ENCODE measurements at regions not wholly inside any gene's neighbourhood (a gene's known extent, or its start where the extent isn't known, plus 50 kb on each side); places are given as distances from the start of the nearest gene placed in this dataset.
"Not testable (repeated sequence)": the region's sequence is repeated elsewhere in the genome, so short reads cannot be mapped to it uniquely, and the experiment has no call there.

DNA sequence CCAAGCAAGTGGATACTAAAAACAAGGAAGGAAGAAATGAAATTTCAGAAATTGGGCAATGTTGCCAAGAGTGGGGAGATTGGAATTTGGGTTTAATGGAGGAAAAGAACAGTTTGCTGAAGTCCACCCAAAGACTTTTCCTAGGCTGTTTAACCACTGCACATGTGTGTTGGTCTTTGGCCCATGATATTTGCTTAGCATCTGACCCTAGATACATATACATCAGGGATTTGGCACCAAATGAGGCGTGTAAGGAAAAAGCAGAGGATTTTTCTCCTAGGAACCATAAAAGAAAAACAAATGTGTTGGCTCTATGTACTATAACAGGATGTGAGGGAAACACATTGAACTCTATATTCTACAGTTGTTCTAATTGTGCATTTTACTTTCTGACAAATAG, 80.7 kb upstream of the CD28 start:
- no peaks in the 10 kb centered on the region for H3K36me3 ChIP-seq
- no peak overlapping the region for H3K4me3 ChIP-seq
- 29 to 74% methylated on average over 1 of the region's 1 CpG for WGBS, 2 donors
- intact Hi-C loops (cut with DNase I), result no loop called here
- peaks cover 0 to 18% (median 12%) of the 10 kb centered on the region in 4 donors for H3K4me1 ChIP-seq
- TF ChIP-seq EP300 (IDR thresholded peaks at IDR 0.05), result no peak
- no peak for TF ChIP-seq POLR2AphosphoS5 (IDR thresholded peaks at IDR 0.05)
- no peak for TF ChIP-seq POLR2A (IDR thresholded peaks at IDR 0.05)
- no peak for TF ChIP-seq CTCF (IDR thresholded peaks at IDR 0.05)
- H3K9me3 ChIP-seq, result no peaks in the 10 kb centered on the region
- DNase-seq, result no peak
- no peak overlapping the region for H3K27ac ChIP-seq
- H3K27me3 ChIP-seq, result no peaks in the 10 kb centered on the region

DNA sequence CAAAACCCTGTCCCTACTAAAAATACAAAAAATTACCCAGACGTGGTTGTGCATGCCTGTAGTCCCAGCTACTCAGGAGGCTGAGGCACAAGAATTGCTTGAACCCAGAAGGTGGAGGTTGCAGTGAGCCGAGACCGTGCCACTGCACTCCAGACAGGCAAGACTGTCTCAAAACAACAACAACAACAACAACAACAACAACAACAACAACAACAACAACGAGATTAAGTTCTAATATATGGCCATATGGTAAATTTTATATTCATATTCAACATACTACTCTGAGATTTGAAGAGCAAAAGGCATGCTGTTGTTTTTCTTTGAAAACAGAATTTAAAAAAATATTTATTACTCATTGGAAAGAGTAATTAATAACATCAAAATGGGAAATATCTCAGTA, 80.2 kb upstream of the CD28 start:
- H3K9me3 ChIP-seq; H3K4me3 ChIP-seq; DNase-seq; intact Hi-C loops (cut with DNase I); H3K36me3 ChIP-seq; H3K27me3 ChIP-seq: not testable (repeated sequence)
- WGBS, 2 donors, result 82 to 91% methylated on average over 4 of the region's 4 CpGs
- Histone ChIP-seq H3K27ac (peak overlapping the region in 2 of 4 donors; percentile 50 to 61), H3K4me1 (peaks cover 0 to 18% (median 12%) of the 10 kb centered on the region in 4 donors)

- Histone ChIP-seq H3K4me3 (no peak overlapping the region), H3K36me3 (no peaks in the 10 kb centered on the region), H3K27ac (peak overlapping the region; percentile 25 to 61 (median 55)), H3K27me3 (no peaks in the 10 kb centered on the region), H3K4me1 (peaks cover 0 to 18% (median 12%) of the 10 kb centered on the region in 4 donors), H3K9me3 (no peaks in the 10 kb centered on the region)
- DNase-seq, result no peak
- intact Hi-C loops (cut with DNase I), result no loop called here
- WGBS, 2 donors, result 30 to 53% methylated on average over 2 of the region's 2 CpGs
- TF ChIP-seq POLR2AphosphoS5 (IDR thresholded peaks at IDR 0.05) (peak in 1 of 4 donors; percentile 18), CTCF (IDR thresholded peaks at IDR 0.05) (no peak), EP300 (IDR thresholded peaks at IDR 0.05) (no peak), POLR2A (IDR thresholded peaks at IDR 0.05) (no peak)
These were observed 79.3 kb upstream of the CD28 start for GRCh38 chr2:203626952-203627681.

- no peaks in the 10 kb centered on the region for H3K27me3 ChIP-seq
- H3K27ac ChIP-seq, result no peak overlapping the region
- WGBS, 2 donors, result 96 to 98% methylated on average over 2 of the region's 2 CpGs
- H3K9me3 ChIP-seq, result no peaks in the 10 kb centered on the region
- no peaks in the 10 kb centered on the region for H3K36me3 ChIP-seq
- TF ChIP-seq CTCF (IDR thresholded peaks at IDR 0.05) (no peak), POLR2AphosphoS5 (IDR thresholded peaks at IDR 0.05) (no peak), EP300 (IDR thresholded peaks at IDR 0.05) (no peak), POLR2A (IDR thresholded peaks at IDR 0.05) (no peak)
- H3K4me3 ChIP-seq, result no peak overlapping the region
- intact Hi-C loops (cut with DNase I), result no loop called here
- DNase-seq, result no peak
- peaks cover 0 to 18% (median 12%) of the 10 kb centered on the region in 4 donors for H3K4me1 ChIP-seq
These were observed 76.7 kb upstream of the CD28 start for GRCh38 chr2:203629699-203630098.

DNA sequence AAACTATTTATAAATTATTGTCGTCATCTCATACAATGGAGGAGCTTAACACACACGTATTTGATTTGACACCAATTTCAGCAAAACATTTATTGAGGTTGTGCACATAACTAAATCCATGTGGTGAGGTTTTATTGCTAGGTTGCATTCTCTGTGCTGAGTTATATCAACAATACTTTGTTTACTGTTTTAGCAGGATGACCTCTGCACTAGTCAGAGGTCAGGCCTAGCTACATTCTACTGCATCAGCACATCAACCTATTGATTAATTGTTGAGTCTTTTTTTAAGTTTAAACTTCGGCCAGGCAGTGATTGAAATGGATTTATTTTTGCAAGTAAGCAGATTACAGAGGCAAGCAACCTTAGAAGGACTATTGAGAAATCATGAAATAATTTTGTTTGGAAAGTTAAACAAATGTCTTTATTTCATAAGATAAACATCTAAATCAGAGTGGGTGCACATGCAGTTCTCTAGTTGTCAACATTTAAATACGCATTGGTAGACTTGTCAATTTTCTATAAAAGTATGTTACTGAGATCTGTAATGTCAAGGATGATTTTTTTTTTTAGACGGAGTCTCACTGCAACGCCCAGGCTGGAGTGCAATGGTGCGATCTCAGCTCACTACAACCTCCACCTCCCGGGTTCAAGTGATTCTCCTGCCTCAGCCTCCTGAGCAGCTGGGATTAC, 75.2 kb upstream of the CD28 start:
- 58 to 79% methylated on average over 8 of the region's 8 CpGs for WGBS, 2 donors
- Histone ChIP-seq H3K27ac (no peak overlapping the region), H3K36me3 (no peaks in the 10 kb centered on the region), H3K27me3 (no peaks in the 10 kb centered on the region), H3K4me3 (no peak overlapping the region), H3K4me1 (peaks cover 0 to 15% (median 12%) of the 10 kb centered on the region in 4 donors), H3K9me3 (no peaks in the 10 kb centered on the region)
- TF ChIP-seq POLR2AphosphoS5 (IDR thresholded peaks at IDR 0.05) (no peak), CTCF (IDR thresholded peaks at IDR 0.05) (no peak), EP300 (IDR thresholded peaks at IDR 0.05) (no peak), POLR2A (IDR thresholded peaks at IDR 0.05) (no peak)
- DNase-seq, result no peak
- intact Hi-C loops (cut with DNase I), result no loop called here
